Colon (tissue), 2 donors: ENCODE measurements at regions not wholly inside any gene's neighbourhood (a gene's known extent, or its start where the extent isn't known, plus 50 kb on each side); places are given as distances from the start of the nearest gene placed in this dataset.
"Not testable (repeated sequence)": the region's sequence is repeated elsewhere in the genome, so short reads cannot be mapped to it uniquely, and the experiment has no call there.

Experiments
- FAIRE-seq: peaks from 2 replicates; lab custom pipeline; 2012; peaks lifted over from hg19 to GRCh38; lab: Jason Lieb, UNC
- donor health status: control.
- donor health status: control.

GRCh38 chr3:177783767-177784166 is 586.5 kb upstream of the TBL1XR1 start:
- FAIRE-seq = no peak

GRCh38 chr3:177787279-177788041 is 590.2 kb upstream of the TBL1XR1 start:
- no peak for FAIRE-seq

DNA sequence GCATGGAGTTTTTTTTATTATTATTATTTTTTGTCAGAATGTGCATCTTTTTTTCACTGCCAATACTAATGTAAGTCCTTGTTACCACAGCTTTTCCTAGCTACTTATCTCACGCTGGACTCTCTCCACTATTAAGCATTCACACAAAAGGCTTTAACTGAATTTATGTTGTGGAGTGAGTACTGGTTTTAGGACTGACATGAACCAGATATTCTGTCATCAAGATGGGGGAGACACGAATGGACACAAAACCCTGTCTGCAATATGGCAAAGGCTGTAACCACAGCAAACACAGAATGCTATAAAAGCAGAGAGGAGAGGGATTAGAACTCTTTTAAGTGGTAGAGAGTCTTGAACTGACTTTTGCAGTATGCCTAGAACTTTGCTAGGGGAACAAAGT is 592.2 kb upstream of the TBL1XR1 start:
- no peak for FAIRE-seq

DNA sequence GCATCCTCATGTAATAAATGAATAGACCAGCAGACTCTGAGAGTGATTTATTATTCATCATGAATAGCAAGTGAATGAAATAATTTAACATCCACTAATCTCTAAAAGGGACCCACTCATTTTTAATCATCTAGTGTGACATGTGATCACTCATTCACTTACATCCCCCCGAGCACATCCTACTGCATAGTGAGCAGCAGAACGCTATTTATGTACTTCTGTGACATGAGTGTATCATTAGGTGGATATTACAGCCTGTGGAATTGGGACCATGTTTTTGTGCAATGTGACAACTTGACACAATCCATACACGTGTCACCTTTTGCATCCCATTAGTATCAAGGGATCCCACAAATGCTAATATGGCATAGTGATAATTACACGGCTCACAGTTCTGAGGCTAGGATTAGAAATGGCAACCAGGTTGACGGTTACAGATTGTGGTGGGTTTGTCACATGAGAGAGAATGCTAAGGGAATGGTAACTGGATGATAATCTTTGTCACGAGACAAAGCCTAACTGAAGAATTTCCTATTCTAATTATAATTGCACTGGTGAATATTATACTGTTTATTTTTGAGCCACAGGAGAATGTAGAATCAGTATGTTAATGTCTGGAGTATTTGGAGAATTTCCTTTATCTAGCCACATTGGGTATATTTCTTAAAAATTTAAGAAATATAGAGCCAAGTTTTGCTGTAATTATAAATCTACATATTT is 595.2 kb upstream of the TBL1XR1 start:
- FAIRE-seq = no peak

GRCh38 chr3:177793451-177793850 is 596.2 kb upstream of the TBL1XR1 start:
- FAIRE-seq = no peak

DNA sequence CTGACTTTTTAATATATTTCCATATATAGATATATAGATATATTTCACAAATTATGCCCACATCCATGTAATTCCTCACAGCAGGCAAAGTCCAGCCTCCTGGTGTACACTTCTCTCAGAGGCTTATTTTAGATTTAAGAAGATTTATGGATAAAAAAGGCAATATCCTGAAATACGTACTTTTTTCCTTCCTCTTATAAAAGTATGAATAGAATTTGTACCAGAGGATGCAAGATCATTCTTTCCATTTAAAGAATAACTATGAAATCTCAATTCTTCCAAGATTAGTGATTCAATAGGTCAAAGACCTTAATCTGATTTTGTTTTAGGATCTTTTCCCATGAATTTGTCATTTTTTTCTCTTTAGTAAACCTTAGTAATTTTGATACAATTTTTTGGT is 597.9 kb upstream of the TBL1XR1 start:
- FAIRE-seq = no peak

DNA sequence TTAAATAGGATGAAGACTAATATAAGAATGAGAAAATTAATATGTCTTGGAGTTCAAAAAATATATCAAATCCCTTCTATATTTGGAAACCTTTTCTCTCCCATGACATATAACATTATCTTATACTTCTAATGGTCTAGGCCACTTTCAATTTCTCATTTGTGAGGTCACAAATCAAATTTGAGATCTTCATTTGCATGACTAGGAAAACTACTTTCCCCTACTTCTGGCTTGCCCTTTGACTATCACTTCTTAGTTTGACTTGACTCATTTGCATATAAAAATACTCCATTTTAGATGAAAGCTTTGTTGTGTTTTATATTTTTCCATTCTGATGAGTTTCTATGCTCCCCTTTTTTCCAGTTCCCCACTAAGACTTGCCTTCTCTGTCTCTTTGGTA is 598.6 kb upstream of the TBL1XR1 start:
- FAIRE-seq = no peak

DNA sequence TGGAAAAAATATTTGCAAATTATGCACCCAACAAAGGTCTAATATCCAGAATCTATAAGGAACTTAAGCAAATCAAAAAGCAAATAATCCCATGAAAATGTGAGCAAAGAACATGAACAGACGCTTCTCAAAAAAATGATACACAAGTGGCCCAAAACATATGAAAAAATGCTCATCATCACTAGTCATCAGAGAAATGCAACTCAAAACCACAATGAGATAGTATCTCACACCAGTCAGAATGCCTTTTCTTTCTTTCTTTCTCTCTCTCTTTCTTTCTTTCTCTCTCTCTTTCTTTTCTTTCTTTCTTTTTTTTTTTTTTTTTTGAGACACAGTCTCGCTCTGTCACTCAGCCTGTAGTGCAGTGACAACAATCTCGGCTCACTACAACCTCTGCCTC is 602.9 kb upstream of the TBL1XR1 start:
- not testable (repeated sequence) for FAIRE-seq

DNA sequence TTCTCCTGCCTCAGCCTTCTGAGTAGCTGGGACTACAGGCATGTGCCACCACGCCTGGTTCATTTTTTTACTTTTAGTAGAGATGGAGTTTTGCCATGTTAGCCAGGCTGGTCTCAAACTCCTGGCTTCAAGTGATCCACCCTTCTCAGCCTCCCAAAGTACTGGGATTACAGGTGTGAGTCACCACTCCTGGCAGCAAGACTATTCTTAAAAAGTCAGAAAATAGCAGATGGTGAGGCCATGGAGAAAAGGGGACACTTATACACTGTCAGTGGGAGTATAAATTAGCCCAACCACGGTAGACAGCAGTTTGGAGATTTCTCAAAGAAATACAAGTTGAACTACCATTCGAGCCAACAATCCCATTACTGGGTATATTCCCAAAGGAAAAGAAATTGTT is 603.3 kb upstream of the TBL1XR1 start:
- FAIRE-seq = no peak

DNA sequence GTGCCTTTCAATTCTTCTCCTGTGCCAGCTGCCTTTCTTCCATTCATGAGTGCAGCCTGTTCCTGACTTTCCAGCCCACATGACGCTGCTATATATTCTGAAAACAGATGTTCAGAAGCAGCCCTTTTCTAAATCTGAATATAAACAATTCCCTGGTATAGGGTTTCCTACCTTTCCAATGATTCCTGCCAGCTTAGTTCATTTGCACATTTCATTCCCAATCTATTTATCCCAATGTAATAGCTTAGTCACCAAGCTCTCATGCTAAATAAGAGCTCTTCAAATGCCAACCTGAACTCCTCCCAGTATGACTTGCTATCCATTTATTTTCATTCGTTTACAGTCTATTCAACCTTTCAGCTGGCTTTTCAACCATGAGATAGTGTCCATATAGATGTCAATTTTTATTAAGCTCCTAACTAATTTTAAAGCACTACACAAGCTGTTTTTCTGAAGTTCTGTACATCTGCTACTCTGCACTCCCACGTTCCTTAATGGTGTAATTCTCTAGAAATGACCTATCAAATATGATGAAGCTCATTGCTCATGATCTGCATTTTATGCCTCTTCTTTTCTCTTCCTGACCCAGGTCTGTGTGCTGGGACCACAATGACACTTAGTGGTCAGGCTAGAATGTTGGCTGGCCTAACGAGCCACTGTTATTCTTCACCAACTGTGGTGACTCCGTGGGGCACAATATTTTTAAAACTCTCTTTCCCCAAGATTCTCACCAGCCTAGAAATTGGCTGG is 605.0 kb upstream of the TBL1XR1 start:
- no peak for FAIRE-seq

- no peak for FAIRE-seq
These were observed 606.2 kb upstream of the TBL1XR1 start for GRCh38 chr3:177803500-177803899.

GRCh38 chr3:177804032-177804431 is 606.8 kb upstream of the TBL1XR1 start:
- no peak for FAIRE-seq

DNA sequence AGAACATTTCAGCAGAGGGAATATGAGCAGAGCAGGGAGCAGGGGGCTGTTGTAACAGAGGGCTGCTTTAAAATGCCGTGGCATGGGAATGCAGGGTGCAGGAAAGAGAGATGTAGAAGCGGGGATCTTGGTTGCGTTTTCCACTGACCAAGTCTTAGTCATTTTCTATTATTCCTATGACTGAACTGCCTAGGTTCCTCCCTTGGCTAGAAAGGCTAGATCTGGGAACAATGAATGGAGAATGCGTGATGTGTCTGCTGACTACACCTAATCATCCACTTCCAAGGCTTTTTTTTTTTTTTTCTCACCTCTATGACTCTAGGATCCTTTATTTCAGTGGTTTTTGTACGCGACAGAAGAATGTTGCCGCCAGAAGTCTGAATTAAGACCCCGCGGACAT is 607.4 kb upstream of the TBL1XR1 start:
- FAIRE-seq = no peak

- FAIRE-seq = no peak
These were observed 610.0 kb upstream of the TBL1XR1 start for GRCh38 chr3:177807150-177807875.

- not testable (repeated sequence) for FAIRE-seq
These were observed 611.7 kb upstream of the TBL1XR1 start for GRCh38 chr3:177808928-177809478.

- FAIRE-seq = no peak
These were observed 612.9 kb upstream of the TBL1XR1 start for GRCh38 chr3:177810162-177810623.

DNA sequence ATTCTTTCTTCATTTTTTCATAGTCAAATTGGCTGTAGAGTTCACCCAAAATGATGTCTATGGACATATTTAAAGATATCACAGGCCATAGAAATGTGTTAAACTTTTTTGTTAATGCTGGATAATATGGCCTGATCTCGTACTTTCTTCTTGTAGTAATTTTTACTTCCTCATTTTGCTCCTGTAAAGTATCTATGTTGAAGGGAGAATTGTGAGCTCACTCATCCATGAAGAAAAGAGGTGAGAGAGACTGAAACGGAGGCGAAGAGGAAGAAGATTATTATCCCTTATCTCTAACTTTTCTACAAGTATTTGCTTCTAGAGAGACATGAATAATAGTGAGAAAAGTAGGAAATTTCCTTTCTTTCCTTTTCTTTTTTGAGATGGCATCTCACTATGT is 613.8 kb upstream of the TBL1XR1 start:
- FAIRE-seq = no peak

DNA sequence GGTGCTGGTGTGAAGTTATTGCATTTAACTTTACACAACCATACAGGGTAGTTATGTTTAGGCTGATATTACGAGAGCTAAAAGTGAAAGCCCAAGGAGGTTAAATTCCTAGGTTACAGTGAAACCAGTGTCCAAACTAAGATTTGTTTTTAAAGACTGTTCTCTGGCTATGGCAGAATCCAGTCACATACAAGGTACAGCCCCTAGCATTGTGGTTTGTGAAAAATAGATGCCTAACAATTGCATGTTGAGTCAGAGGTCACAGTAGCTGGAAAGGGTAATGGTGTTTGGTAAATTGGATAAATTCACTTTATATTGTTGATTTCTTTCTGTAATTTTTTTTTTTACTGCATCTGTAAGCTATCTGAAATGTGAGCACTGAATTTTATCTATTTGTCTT is 614.6 kb upstream of the TBL1XR1 start:
- no peak for FAIRE-seq

DNA sequence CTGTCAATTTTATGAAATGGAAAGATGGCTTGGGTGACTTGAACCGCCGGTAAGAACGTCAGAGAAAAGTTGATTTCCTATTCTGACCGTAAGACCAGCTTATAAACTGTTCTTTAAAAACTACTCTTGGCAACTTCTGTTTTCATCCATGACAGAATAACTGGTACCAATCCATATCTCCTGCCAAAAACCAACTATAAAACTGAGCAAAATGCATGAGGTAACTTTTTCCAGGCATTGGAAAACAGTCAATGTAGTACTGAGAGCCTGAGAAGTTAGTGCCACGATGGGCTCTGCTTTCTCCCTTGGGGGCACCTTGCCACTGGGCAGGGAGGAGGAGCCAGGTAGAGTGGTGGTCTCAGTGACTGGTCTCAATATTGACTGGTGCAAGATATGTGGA is 615.2 kb upstream of the TBL1XR1 start:
- FAIRE-seq = no peak

GRCh38 chr3:177813322-177813721 is 616.0 kb upstream of the TBL1XR1 start:
- FAIRE-seq = no peak

- no peak for FAIRE-seq
These were observed 619.5 kb upstream of the TBL1XR1 start for GRCh38 chr3:177816667-177817208.

GRCh38 chr3:177817751-177818150 is 620.5 kb upstream of the TBL1XR1 start:
- no peak for FAIRE-seq
